ENCODE measurements at regions not wholly inside any gene's neighbourhood (a gene's known extent, or its start where the extent isn't known, plus 50 kb on each side); places are given as distances from the start of the nearest gene placed in this dataset.

- TF ChIP-seq CTCF (IDR thresholded peaks at IDR 0.05) = no peak
- intact Hi-C loops (cut with DNase I) = no loop called here
- H3K4me3 ChIP-seq = no peak overlapping the region
- no peak for DNase-seq (ENCODE audit: low spot score in 2 of 2)
- H3K27ac ChIP-seq = no peak overlapping the region
- H3K36me3 ChIP-seq = no peaks in the 10 kb centered on the region
- no peaks in the 10 kb centered on the region for H3K4me1 ChIP-seq
- H3K27me3 ChIP-seq = no peaks in the 10 kb centered on the region
- H3K9me3 ChIP-seq = no peaks in the 10 kb centered on the region
Measured at GRCh38 chr5:144983101-144983500, 812.4 kb downstream of the KCTD16 start.

GRCh38 chr5:144979516-144980264, 809.0 kb downstream of the KCTD16 start:
- no peaks in the 10 kb centered on the region for H3K27me3 ChIP-seq
- intact Hi-C loops (cut with DNase I) = no loop called here

GRCh38 chr5:144972317-144972716, 801.6 kb downstream of the KCTD16 start:
- intact Hi-C loops (cut with DNase I) = no loop called here

More at GRCh38 chr5:144979516-144980264, 809.0 kb downstream of the KCTD16 start:
- H3K4me3 ChIP-seq = no peak overlapping the region
- DNase-seq (ENCODE audit: low spot score in 2 of 2) = no peak
- no peaks in the 10 kb centered on the region for H3K36me3 ChIP-seq
- no peak overlapping the region for H3K27ac ChIP-seq
- no peaks in the 10 kb centered on the region for H3K4me1 ChIP-seq
- TF ChIP-seq CTCF (IDR thresholded peaks at IDR 0.05) = no peak
- no peaks in the 10 kb centered on the region for H3K9me3 ChIP-seq

GRCh38 chr5:144971108-144971850, 800.6 kb downstream of the KCTD16 start:
- no peaks in the 10 kb centered on the region for H3K27me3 ChIP-seq
- H3K27ac ChIP-seq = no peak overlapping the region
- no peaks in the 10 kb centered on the region for H3K9me3 ChIP-seq
- no peak for TF ChIP-seq CTCF (IDR thresholded peaks at IDR 0.05)
- intact Hi-C loops (cut with DNase I) = no loop called here
- H3K36me3 ChIP-seq = no peaks in the 10 kb centered on the region
- H3K4me3 ChIP-seq = no peak overlapping the region
- H3K4me1 ChIP-seq = no peaks in the 10 kb centered on the region
- DNase-seq (ENCODE audit: low spot score in 2 of 2) = no peak

More at GRCh38 chr5:144972317-144972716, 801.6 kb downstream of the KCTD16 start:
- H3K9me3 ChIP-seq = no peaks in the 10 kb centered on the region
- no peak for TF ChIP-seq CTCF (IDR thresholded peaks at IDR 0.05)
- H3K4me1 ChIP-seq = no peaks in the 10 kb centered on the region
- H3K4me3 ChIP-seq = no peak overlapping the region
- no peaks in the 10 kb centered on the region for H3K27me3 ChIP-seq
- H3K27ac ChIP-seq = no peak overlapping the region
- no peaks in the 10 kb centered on the region for H3K36me3 ChIP-seq
- DNase-seq (ENCODE audit: low spot score in 2 of 2) = no peak

- H3K9me3 ChIP-seq = no peaks in the 10 kb centered on the region
- H3K4me1 ChIP-seq = no peaks in the 10 kb centered on the region
- no peak for TF ChIP-seq CTCF (IDR thresholded peaks at IDR 0.05)
- intact Hi-C loops (cut with DNase I) = no loop called here
- no peaks in the 10 kb centered on the region for H3K36me3 ChIP-seq
- no peak overlapping the region for H3K27ac ChIP-seq
- no peak overlapping the region for H3K4me3 ChIP-seq
- no peaks in the 10 kb centered on the region for H3K27me3 ChIP-seq
- DNase-seq (ENCODE audit: low spot score in 2 of 2) = no peak
Measured at GRCh38 chr5:144960296-144960695, 789.6 kb downstream of the KCTD16 start.

All from ascending aorta (tissue), 2 donors.